ENCODE measurements at regions not wholly inside any gene's neighbourhood (a gene's known extent, or its start where the extent isn't known, plus 50 kb on each side); places are given as distances from the start of the nearest gene placed in this dataset.

DNA sequence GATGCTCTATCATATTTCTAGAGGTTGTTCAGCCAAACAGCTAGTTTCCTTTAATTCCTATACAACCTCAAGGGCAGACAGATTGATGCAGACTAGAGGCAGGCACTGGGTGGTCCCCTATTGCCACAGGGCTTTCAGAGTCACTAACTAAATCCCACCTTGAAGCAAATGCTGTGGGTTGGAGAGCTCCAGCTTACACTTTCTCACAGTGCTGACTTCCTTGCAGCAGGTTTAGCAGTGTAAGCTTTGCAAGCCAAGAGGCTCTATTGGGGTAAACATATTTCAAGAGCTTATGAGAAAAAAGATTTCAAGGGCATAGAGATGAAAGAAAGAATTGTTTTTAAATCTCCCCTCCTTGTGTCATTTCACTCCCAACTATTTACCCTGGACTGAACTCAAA lies 366.5 kb upstream of the CRIM1 start:
- TF ChIP-seq, protein P1, sequence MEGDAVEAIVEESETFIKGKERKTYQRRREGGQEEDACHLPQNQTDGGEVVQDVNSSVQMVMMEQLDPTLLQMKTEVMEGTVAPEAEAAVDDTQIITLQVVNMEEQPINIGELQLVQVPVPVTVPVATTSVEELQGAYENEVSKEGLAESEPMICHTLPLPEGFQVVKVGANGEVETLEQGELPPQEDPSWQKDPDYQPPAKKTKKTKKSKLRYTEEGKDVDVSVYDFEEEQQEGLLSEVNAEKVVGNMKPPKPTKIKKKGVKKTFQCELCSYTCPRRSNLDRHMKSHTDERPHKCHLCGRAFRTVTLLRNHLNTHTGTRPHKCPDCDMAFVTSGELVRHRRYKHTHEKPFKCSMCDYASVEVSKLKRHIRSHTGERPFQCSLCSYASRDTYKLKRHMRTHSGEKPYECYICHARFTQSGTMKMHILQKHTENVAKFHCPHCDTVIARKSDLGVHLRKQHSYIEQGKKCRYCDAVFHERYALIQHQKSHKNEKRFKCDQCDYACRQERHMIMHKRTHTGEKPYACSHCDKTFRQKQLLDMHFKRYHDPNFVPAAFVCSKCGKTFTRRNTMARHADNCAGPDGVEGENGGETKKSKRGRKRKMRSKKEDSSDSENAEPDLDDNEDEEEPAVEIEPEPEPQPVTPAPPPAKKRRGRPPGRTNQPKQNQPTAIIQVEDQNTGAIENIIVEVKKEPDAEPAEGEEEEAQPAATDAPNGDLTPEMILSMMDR (IDR thresholded peaks at IDR 0.05; ENCODE audit: extremely low read depth, missing control alignments): no peak
- DNase-seq (ENCODE audit: low spot score): no peak

DNA sequence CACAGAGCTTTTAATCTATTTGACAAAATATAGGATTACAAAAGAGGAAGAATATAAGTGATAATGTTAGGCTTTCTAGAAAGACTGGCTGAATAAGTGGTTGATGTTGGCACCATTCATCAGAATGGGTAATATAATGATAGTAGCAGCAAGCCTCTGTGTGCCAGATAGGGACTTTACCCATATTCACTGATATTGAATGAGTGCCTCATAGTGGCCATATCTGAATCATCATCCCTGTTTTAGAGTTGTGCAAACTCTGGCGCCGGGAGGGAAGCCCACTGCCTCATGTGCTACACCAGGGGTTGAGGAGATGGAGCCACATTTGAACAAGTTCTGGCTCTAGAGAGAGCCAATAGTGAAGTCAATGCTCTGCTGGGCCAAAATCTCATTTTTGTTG lies 368.7 kb upstream of the CRIM1 start:
- no peak for DNase-seq (ENCODE audit: low spot score)
- TF ChIP-seq, protein P1 (IDR thresholded peaks at IDR 0.05; ENCODE audit: extremely low read depth, missing control alignments): no peak

- peak; percentile 48 for DNase-seq (ENCODE audit: low spot score)
- TF ChIP-seq, protein P1 (IDR thresholded peaks at IDR 0.05; ENCODE audit: extremely low read depth, missing control alignments): no peak
Measured at GRCh38 chr2:35978218-35978617, 377.4 kb upstream of the CRIM1 start.

- DNase-seq (ENCODE audit: low spot score): no peak
- TF ChIP-seq, protein P1 (IDR thresholded peaks at IDR 0.05; ENCODE audit: extremely low read depth, missing control alignments): no peak
Measured at GRCh38 chr2:35976611-35977010, 379.0 kb upstream of the CRIM1 start.

DNA sequence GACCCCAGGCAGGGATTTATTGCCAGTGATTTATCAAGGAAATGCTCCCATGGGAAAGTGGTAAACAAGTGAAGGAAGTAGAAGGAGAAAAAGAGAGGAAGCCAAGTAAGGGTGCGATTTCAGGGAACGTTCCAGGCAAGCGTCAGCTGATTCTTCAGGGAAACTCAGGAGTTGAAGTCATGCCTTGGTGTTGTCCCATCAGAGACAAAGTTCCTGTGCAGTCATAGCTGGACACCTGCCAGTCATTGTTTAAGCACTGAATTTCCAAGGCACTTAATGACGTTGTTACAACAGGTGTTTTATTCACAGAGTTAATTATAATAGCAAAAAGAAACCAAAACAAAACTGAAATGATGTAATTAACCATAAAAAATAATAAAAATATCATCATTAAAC lies 381.8 kb upstream of the CRIM1 start:
- TF ChIP-seq, protein P1 (IDR thresholded peaks at IDR 0.05; ENCODE audit: extremely low read depth, missing control alignments): no peak
- DNase-seq (ENCODE audit: low spot score): no peak

DNA sequence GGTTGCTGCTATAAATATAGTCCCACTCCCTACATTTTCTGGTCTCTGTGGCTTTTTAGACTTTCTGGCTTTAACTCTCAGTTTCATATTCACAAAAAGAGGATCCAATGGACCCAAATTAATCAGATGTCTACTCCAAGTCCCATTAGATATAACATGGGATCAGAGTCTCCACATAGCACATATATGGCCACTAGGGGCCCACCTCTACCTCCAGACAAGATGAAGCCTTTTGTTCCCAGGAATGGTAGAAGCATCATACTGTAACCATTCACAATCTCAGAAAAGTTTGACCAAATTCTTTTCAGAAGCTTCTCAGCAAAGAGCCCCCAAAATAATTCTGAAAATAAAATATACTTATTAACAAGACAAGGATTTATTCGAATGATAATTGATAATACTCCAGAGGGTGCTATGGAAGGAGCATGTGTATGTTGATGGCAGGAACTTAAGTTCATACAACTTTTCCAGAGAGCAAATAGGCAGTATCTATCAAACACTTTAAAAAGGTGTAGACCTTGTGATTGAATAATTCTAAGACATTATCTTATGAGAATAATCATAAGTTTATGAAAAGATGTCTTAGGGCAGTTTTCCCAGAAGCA lies 382.3 kb upstream of the CRIM1 start:
- TF ChIP-seq, protein P1 (IDR thresholded peaks at IDR 0.05; ENCODE audit: extremely low read depth, missing control alignments): peak; percentile 50

GRCh38 chr2:35963824-35964223 lies 391.8 kb upstream of the CRIM1 start:
- no peak for DNase-seq (ENCODE audit: low spot score)
- TF ChIP-seq, protein P1 (IDR thresholded peaks at IDR 0.05; ENCODE audit: extremely low read depth, missing control alignments): no peak

More for the DNA sequence above, 382.3 kb upstream of the CRIM1 start:
- DNase-seq (ENCODE audit: low spot score): peak; percentile 6
